Lower leg skin (tissue), 3 donors: ENCODE measurements at regions not wholly inside any gene's neighbourhood (a gene's known extent, or its start where the extent isn't known, plus 50 kb on each side); places are given as distances from the start of the nearest gene placed in this dataset.

ENCODE experiments used
- POLR2A ChIP-seq, 2 donors: fragments of 450-650 bp; IDR thresholded peaks; one replicate each; pipeline ENCODE4 v1.6.1; 2016 to 2017; ENCODE audit warnings: antibody characterized with exemption in 2 of 2, mild to moderate bottlenecking in 1 of 2, moderate library complexity in 1 of 2
- TF ChIP-seq, protein P1 (sequence below), 3 donors: fragments of 450-650 bp; IDR thresholded peaks; one replicate each; pipeline ENCODE4 v1.5.1; 2016; ENCODE audit warnings: antibody characterized with exemption in 3 of 3, mild to moderate bottlenecking in 3 of 3, moderate library complexity in 2 of 3

DNA sequence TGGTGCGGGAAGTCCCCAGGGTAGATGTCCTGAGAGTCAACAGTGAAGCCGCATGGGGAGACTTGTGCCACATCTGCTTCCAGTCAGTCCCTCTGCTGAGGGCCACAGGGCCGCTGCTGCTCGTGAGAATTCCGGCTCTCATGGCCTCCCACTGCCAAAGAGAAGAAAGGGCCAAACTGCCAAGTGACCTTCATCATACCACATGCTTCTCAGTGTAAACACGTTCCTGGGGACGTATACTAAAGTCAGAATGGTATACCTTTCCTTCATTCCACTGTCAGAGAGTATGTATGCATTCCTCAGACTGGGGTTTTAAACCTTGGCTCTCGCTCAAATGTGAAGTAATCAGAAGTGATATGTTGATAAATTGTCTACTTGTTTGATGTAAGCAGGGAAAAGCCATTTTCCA is 52.8 kb upstream of the SEC61G start:
- TF ChIP-seq, protein P1, sequence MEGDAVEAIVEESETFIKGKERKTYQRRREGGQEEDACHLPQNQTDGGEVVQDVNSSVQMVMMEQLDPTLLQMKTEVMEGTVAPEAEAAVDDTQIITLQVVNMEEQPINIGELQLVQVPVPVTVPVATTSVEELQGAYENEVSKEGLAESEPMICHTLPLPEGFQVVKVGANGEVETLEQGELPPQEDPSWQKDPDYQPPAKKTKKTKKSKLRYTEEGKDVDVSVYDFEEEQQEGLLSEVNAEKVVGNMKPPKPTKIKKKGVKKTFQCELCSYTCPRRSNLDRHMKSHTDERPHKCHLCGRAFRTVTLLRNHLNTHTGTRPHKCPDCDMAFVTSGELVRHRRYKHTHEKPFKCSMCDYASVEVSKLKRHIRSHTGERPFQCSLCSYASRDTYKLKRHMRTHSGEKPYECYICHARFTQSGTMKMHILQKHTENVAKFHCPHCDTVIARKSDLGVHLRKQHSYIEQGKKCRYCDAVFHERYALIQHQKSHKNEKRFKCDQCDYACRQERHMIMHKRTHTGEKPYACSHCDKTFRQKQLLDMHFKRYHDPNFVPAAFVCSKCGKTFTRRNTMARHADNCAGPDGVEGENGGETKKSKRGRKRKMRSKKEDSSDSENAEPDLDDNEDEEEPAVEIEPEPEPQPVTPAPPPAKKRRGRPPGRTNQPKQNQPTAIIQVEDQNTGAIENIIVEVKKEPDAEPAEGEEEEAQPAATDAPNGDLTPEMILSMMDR (IDR thresholded peaks at IDR 0.05) = no peak
- TF ChIP-seq POLR2A (IDR thresholded peaks at IDR 0.05) = no peak
